ENCODE measurements at regions not wholly inside any gene's neighbourhood (a gene's known extent, or its start where the extent isn't known, plus 50 kb on each side); places are given as distances from the start of the nearest gene placed in this dataset.

GRCh38 chr6:142500250-142500786 lies 198.5 kb downstream of the ADGRG6 start:
- H3K27ac Mint-ChIP-seq: no peak overlapping the region
- peaks cover 19 to 20% of the 10 kb centered on the region in 2 donors for H3K9me3 Mint-ChIP-seq
- peaks cover 12 to 18% of the 10 kb centered on the region in 2 donors for H3K36me3 Mint-ChIP-seq

GRCh38 chr6:142501795-142502194 lies 200.0 kb downstream of the ADGRG6 start:
- H3K36me3 Mint-ChIP-seq: peaks cover 12 to 18% of the 10 kb centered on the region in 2 donors
- peaks cover 19 to 27% of the 10 kb centered on the region in 2 donors for H3K9me3 Mint-ChIP-seq
- DNase-seq (ENCODE audit: low spot score in 2 of 2) (no peak), ATAC-seq (no peak)
- H3K27ac Mint-ChIP-seq: no peak overlapping the region

More at GRCh38 chr6:142500250-142500786, 198.5 kb downstream of the ADGRG6 start:
- DNase-seq (ENCODE audit: low spot score in 2 of 2) (no peak), ATAC-seq (no peak)

GRCh38 chr6:142507065-142507464 lies 205.3 kb downstream of the ADGRG6 start:
- Mint-ChIP-seq H3K36me3 (peaks cover 18 to 20% of the 10 kb centered on the region in 2 donors), H3K9me3 (peaks cover 14 to 32% of the 10 kb centered on the region in 2 donors), H3K27ac (no peak overlapping the region)
- DNase-seq (ENCODE audit: low spot score in 2 of 2) (no peak), ATAC-seq (no peak)

- DNase-seq (ENCODE audit: low spot score in 2 of 2): no peak
- peaks cover 3 to 9% of the 10 kb centered on the region in 2 donors for H3K36me3 Mint-ChIP-seq
- ATAC-seq: no peak
- peaks cover 1 to 28% of the 10 kb centered on the region in 2 donors for H3K9me3 Mint-ChIP-seq
- no peak overlapping the region for H3K27ac Mint-ChIP-seq
These were observed 208.4 kb downstream of the ADGRG6 start for GRCh38 chr6:142510211-142510610.

GRCh38 chr6:142518126-142518525 lies 216.3 kb downstream of the ADGRG6 start:
- peaks cover 6 to 15% of the 10 kb centered on the region in 2 donors for H3K36me3 Mint-ChIP-seq
- no peak overlapping the region for H3K27ac Mint-ChIP-seq
- peaks cover 6 to 20% of the 10 kb centered on the region in 2 donors for H3K9me3 Mint-ChIP-seq
- DNase-seq (ENCODE audit: low spot score in 2 of 2) (no peak), ATAC-seq (no peak)

GRCh38 chr6:142518761-142519160 lies 217.0 kb downstream of the ADGRG6 start:
- Mint-ChIP-seq H3K27ac (no peak overlapping the region), H3K36me3 (peaks cover 6 to 15% of the 10 kb centered on the region in 2 donors), H3K9me3 (peaks cover 6 to 20% of the 10 kb centered on the region in 2 donors)
- DNase-seq (ENCODE audit: low spot score in 2 of 2) (no peak), ATAC-seq (no peak)

GRCh38 chr6:142521791-142522190 lies 220.0 kb downstream of the ADGRG6 start:
- no peak overlapping the region for H3K27ac Mint-ChIP-seq
- ATAC-seq (no peak), DNase-seq (ENCODE audit: low spot score in 2 of 2) (no peak)
- H3K36me3 Mint-ChIP-seq: peaks cover under 1% of the 10 kb centered on the region in 2 donors
- peaks cover 0 to 5% of the 10 kb centered on the region in 2 donors for H3K9me3 Mint-ChIP-seq

- Mint-ChIP-seq H3K27ac (no peak overlapping the region), H3K9me3 (peaks cover 0 to 4% of the 10 kb centered on the region in 2 donors), H3K36me3 (no peaks in the 10 kb centered on the region)
- DNase-seq (ENCODE audit: low spot score in 2 of 2): no peak
- no peak for ATAC-seq
These were observed 221.9 kb downstream of the ADGRG6 start for GRCh38 chr6:142523515-142524375.

GRCh38 chr6:142530566-142530965 lies 228.8 kb downstream of the ADGRG6 start:
- Mint-ChIP-seq H3K36me3 (peaks cover 7 to 18% of the 10 kb centered on the region in 2 donors), H3K27ac (no peak overlapping the region), H3K9me3 (peaks cover 18 to 31% of the 10 kb centered on the region in 2 donors)
- DNase-seq (ENCODE audit: low spot score in 2 of 2): no peak
- ATAC-seq: no peak

GRCh38 chr6:142531727-142532126 lies 229.9 kb downstream of the ADGRG6 start:
- H3K27ac Mint-ChIP-seq: no peak overlapping the region
- peaks cover 9 to 22% of the 10 kb centered on the region in 2 donors for H3K36me3 Mint-ChIP-seq
- H3K9me3 Mint-ChIP-seq: peaks cover 19 to 33% of the 10 kb centered on the region in 2 donors
- ATAC-seq (no peak), DNase-seq (ENCODE audit: low spot score in 2 of 2) (no peak)

GRCh38 chr6:142534076-142534475 lies 232.3 kb downstream of the ADGRG6 start:
- Mint-ChIP-seq H3K27ac (no peak overlapping the region), H3K36me3 (peaks cover 9 to 36% of the 10 kb centered on the region in 2 donors), H3K9me3 (peaks cover 15 to 46% of the 10 kb centered on the region in 2 donors)
- no peak for DNase-seq (ENCODE audit: low spot score in 2 of 2)
- ATAC-seq: no peak

GRCh38 chr6:142534484-142534883 lies 232.7 kb downstream of the ADGRG6 start:
- ATAC-seq (no peak), DNase-seq (ENCODE audit: low spot score in 2 of 2) (no peak)
- Mint-ChIP-seq H3K36me3 (peaks cover 9 to 36% of the 10 kb centered on the region in 2 donors), H3K27ac (no peak overlapping the region), H3K9me3 (peaks cover 15 to 46% of the 10 kb centered on the region in 2 donors)

- Mint-ChIP-seq H3K9me3 (peaks cover 12 to 31% of the 10 kb centered on the region in 2 donors), H3K36me3 (peaks cover 9 to 36% of the 10 kb centered on the region in 2 donors), H3K27ac (peak overlapping the region in 1 of 2 donors; percentile 5)
- no peak for ATAC-seq
- peak in 1 of 2 donors; percentile 25 for DNase-seq (ENCODE audit: low spot score in 2 of 2)
These were observed 236.0 kb downstream of the ADGRG6 start for GRCh38 chr6:142537612-142538478.

- H3K9me3 Mint-ChIP-seq: peaks cover 0 to 13% of the 10 kb centered on the region in 2 donors
- ATAC-seq (no peak), DNase-seq (ENCODE audit: low spot score in 2 of 2) (no peak)
- peaks cover 0 to 4% of the 10 kb centered on the region in 2 donors for H3K36me3 Mint-ChIP-seq
- no peak overlapping the region for H3K27ac Mint-ChIP-seq
These were observed 241.0 kb downstream of the ADGRG6 start for GRCh38 chr6:142542704-142543233.

- Mint-ChIP-seq H3K36me3 (no peaks in the 10 kb centered on the region), H3K9me3 (peaks cover 0 to 12% of the 10 kb centered on the region in 2 donors), H3K27ac (no peak overlapping the region)
- DNase-seq (ENCODE audit: low spot score in 2 of 2) (no peak), ATAC-seq (no peak)
These were observed 241.8 kb downstream of the ADGRG6 start for GRCh38 chr6:142543606-142544005.

GRCh38 chr6:142544199-142544838 lies 242.5 kb downstream of the ADGRG6 start:
- peak; percentile 66 to 89 for ATAC-seq
- Mint-ChIP-seq H3K9me3 (peaks cover 0 to 16% of the 10 kb centered on the region in 2 donors), H3K27ac (peak overlapping the region; percentile 16 to 70), H3K36me3 (no peaks in the 10 kb centered on the region)
- no peak for DNase-seq (ENCODE audit: low spot score in 2 of 2)
